Natural killer cell (primary cell): ENCODE measurements at regions not wholly inside any gene's neighbourhood (a gene's known extent, or its start where the extent isn't known, plus 50 kb on each side); places are given as distances from the start of the nearest gene placed in this dataset.

Experiments
- ATAC-seq, 3 donors: fragments of 150-1000 bp in 2 of 3; fragments of 200-7000 bp in 1 of 3; cut with Tn5 transposase; 1 replicate in 1 of 3; 2 replicates in 2 of 3; pipeline ENCODE4 v1.10.0; 2021; ENCODE audit warnings: mild to moderate bottlenecking in 2 of 3, moderate library complexity in 2 of 3
- DNase-seq, 2 donors: peaks; one replicate each; pipeline versions ENCODE4 v3.0.0 to v3.0.0-alpha.2; 2013 to 2021; ENCODE audit warnings: mixed read lengths in 1 of 2
- H3K27ac ChIP-seq: one replicate; pipeline ENCODE4 v1.5.1; 2013; ENCODE audit warnings: mild to moderate bottlenecking, low read length
- H3K27me3 ChIP-seq: one replicate; pipeline ENCODE4 v1.6.1; 2013; ENCODE audit warnings: low read length; ENCODE audit not compliant: control insufficient read depth, insufficient read depth
- H3K36me3 ChIP-seq: one replicate; pipeline ENCODE4 v1.6.1; 2013; ENCODE audit warnings: low read length; ENCODE audit not compliant: control insufficient read depth, insufficient read depth
- H3K4me1 ChIP-seq: one replicate; pipeline ENCODE4 v1.6.1; 2013; ENCODE audit warnings: low read length; ENCODE audit not compliant: control insufficient read depth, insufficient read depth
- H3K4me3 ChIP-seq: one replicate; pipeline ENCODE4 v1.5.1; 2013; ENCODE audit warnings: low read length
- H3K9me3 ChIP-seq: one replicate; pipeline ENCODE4 v1.6.1; 2013; ENCODE audit warnings: low read length; ENCODE audit not compliant: control insufficient read depth, insufficient read depth
- H3K27ac Mint-ChIP-seq, 2 donors: one replicate each; pipeline ENCODE4 v1.8.0; 2022; ENCODE audit warnings: mild to moderate bottlenecking in 2 of 2, mixed read lengths in 2 of 2, moderate library complexity in 1 of 2
- H3K27me3 Mint-ChIP-seq, 2 donors: one replicate each; pipeline ENCODE4 v1.8.0; 2022; ENCODE audit warnings: low read depth in 2 of 2, mixed read lengths in 2 of 2
- H3K36me3 Mint-ChIP-seq: one replicate; pipeline ENCODE4 v1.8.0; 2022; ENCODE audit warnings: mixed read lengths
- H3K4me1 Mint-ChIP-seq, 2 donors: one replicate each; pipeline ENCODE4 v1.8.0; 2022; ENCODE audit warnings: mixed read lengths in 2 of 2
- H3K4me3 Mint-ChIP-seq: one replicate; pipeline ENCODE4 v1.8.0; 2022; ENCODE audit warnings: mild to moderate bottlenecking, moderate library complexity, mixed read lengths
- H3K9me3 Mint-ChIP-seq, 2 donors: one replicate each; pipeline ENCODE4 v1.8.0; 2022; ENCODE audit warnings: mixed read lengths in 2 of 2
- CTCF ChIP-seq: fragments of 200-600 bp; IDR thresholded peaks from one replicate; pipeline ENCODE4 v1.8.0; 2022; ENCODE audit warnings: antibody characterized with exemption
- WGBS: methylation state at CpG from one replicate; pipeline ENCODE4 v1.1.7; 2013; ENCODE audit warnings: missing lambda C conversion rate; ENCODE audit not compliant: insufficient coverage; 5-methylcytosine and 5-hydroxymethylcytosine counted together
- intact Hi-C: fragments of 100-400 bp; cut with micrococcal nuclease; formaldehyde crosslinking; loops from one replicate; pipeline ENCODE4 v1.14.2; 2022

DNA sequence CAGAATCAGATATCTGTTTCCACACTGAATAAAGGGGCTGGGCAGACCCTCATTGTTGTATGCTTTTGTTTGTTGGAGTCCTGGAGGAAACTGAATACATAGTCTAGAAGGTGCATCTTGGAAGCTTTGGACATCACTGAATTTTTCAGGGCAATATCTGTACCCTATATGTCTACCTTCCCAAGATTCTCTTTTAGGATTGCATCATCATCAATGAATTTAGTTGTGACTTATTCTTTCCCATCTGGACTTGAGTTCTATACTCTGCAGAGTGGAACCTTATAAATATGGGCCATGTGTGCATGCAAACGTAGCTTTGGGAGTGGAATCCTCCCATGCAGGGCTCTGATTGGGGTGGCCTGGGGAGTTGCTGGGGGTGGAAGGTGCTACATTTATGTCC is 60.7 kb upstream of the PROKR2 start:
- DNase-seq (no peak), ATAC-seq (no peak)
- peaks cover 5 to 31% of the 10 kb centered on the region in 2 donors for H3K27me3 Mint-ChIP-seq
- TF ChIP-seq CTCF: no peak
- no peak overlapping the region for H3K27ac ChIP-seq
- H3K36me3 Mint-ChIP-seq: no peaks in the 10 kb centered on the region
- H3K9me3 ChIP-seq: no peaks in the 10 kb centered on the region
- H3K9me3 Mint-ChIP-seq: no peaks in the 10 kb centered on the region
- H3K36me3 ChIP-seq: no peaks in the 10 kb centered on the region
- H3K4me1 ChIP-seq: no peaks in the 10 kb centered on the region
- no peak overlapping the region for H3K4me3 ChIP-seq
- no peaks in the 10 kb centered on the region for H3K27me3 ChIP-seq
- WGBS: 75% methylated on average over 1 of the region's 1 CpG
- no peak overlapping the region for H3K27ac Mint-ChIP-seq
- no peak overlapping the region for H3K4me3 Mint-ChIP-seq
- intact Hi-C loops: no loop called here
- H3K4me1 Mint-ChIP-seq: no peaks in the 10 kb centered on the region

GRCh38 chr20:5376228-5376627 is 59.5 kb upstream of the PROKR2 start:
- H3K4me1 ChIP-seq: no peaks in the 10 kb centered on the region
- DNase-seq (no peak), ATAC-seq (no peak)
- Mint-ChIP-seq H3K9me3 (no peaks in the 10 kb centered on the region), H3K4me1 (no peaks in the 10 kb centered on the region), H3K36me3 (no peaks in the 10 kb centered on the region), H3K27ac (no peak overlapping the region), H3K27me3 (peaks cover 13 to 42% of the 10 kb centered on the region in 2 donors), H3K4me3 (no peak overlapping the region)
- WGBS: 89% methylated on average over 4 of the region's 6 CpGs
- no peaks in the 10 kb centered on the region for H3K27me3 ChIP-seq
- H3K4me3 ChIP-seq: no peak overlapping the region
- no peak overlapping the region for H3K27ac ChIP-seq
- H3K36me3 ChIP-seq: no peaks in the 10 kb centered on the region
- H3K9me3 ChIP-seq: no peaks in the 10 kb centered on the region
- no peak for TF ChIP-seq CTCF
- intact Hi-C loops: no loop called here

DNA sequence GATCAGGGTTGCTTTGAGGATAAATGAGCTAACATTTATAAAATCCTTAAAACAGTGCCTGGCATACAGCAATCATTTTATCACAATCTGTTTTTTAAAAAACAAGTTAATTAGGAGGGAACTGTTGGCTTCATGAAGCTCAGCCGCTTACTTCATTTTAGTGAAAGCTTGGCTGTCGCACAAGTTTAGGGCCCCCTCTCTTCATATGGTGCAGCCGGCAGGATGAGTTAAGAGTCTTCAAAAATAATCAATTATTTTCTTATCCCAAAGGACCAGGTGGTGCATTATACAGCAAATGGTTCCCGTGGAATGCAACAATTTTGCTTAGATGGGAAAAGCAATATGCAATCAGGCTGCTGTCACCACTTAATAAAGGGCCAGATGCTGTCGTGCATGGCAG is 57.4 kb upstream of the PROKR2 start:
- H3K4me1 Mint-ChIP-seq: no peaks in the 10 kb centered on the region
- no peak overlapping the region for H3K27ac Mint-ChIP-seq
- no peaks in the 10 kb centered on the region for H3K4me1 ChIP-seq
- DNase-seq: no peak
- no peak for TF ChIP-seq CTCF
- H3K36me3 Mint-ChIP-seq: no peaks in the 10 kb centered on the region
- H3K4me3 Mint-ChIP-seq: no peak overlapping the region
- no peaks in the 10 kb centered on the region for H3K36me3 ChIP-seq
- intact Hi-C loops: no loop called here
- no peak overlapping the region for H3K4me3 ChIP-seq
- no peak for ATAC-seq
- H3K27me3 ChIP-seq: no peaks in the 10 kb centered on the region
- no peak overlapping the region for H3K27ac ChIP-seq
- WGBS: 77% methylated on average over 5 of the region's 5 CpGs
- no peaks in the 10 kb centered on the region for H3K9me3 ChIP-seq
- no peaks in the 10 kb centered on the region for H3K9me3 Mint-ChIP-seq
- H3K27me3 Mint-ChIP-seq: peaks cover 21 to 50% of the 10 kb centered on the region in 2 donors

DNA sequence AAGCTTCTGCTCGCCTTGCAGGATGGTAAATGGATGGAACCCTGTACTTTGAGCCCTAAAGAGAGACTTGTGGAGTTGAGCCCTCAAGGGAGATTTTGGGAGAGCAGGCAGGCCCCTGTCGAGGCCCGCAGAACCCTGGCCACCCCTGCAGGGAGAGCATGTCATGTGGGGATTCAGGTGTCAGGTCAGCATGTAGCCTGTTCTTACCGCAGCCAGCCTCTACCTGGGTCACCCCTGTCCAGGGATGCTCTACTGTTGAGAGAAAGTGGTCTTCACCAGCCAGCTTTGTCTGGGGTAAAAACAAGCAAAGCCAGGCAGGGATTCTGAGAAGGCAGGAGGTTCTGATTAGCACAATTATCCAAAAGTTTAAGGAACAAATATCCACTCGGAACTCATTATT is 55.6 kb upstream of the PROKR2 start:
- H3K27ac Mint-ChIP-seq: no peak overlapping the region
- no peaks in the 10 kb centered on the region for H3K9me3 Mint-ChIP-seq
- DNase-seq (no peak), ATAC-seq (no peak)
- Histone ChIP-seq H3K36me3 (no peaks in the 10 kb centered on the region), H3K4me3 (no peak overlapping the region), H3K4me1 (no peaks in the 10 kb centered on the region), H3K27ac (no peak overlapping the region), H3K9me3 (no peaks in the 10 kb centered on the region), H3K27me3 (no peaks in the 10 kb centered on the region)
- no peak overlapping the region for H3K4me3 Mint-ChIP-seq
- no peak for TF ChIP-seq CTCF
- 86% methylated on average over 5 of the region's 5 CpGs for WGBS
- no peaks in the 10 kb centered on the region for H3K36me3 Mint-ChIP-seq
- H3K27me3 Mint-ChIP-seq: peaks cover 25 to 46% of the 10 kb centered on the region in 2 donors
- no peaks in the 10 kb centered on the region for H3K4me1 Mint-ChIP-seq
- intact Hi-C loops: no loop called here
